ENCODE measurements at regions not wholly inside any gene's neighbourhood (a gene's known extent, or its start where the extent isn't known, plus 50 kb on each side); places are given as distances from the start of the nearest gene placed in this dataset.

GRCh38 chr11:92769112-92769511 is 200.3 kb upstream of the MTNR1B start:
- DNase-seq, result no peak
- Mint-ChIP-seq H3K4me3 (no peak overlapping the region), H3K4me1 (no peaks in the 10 kb centered on the region), H3K27ac (no peak overlapping the region), H3K27me3 (peaks cover 6% of the 10 kb centered on the region), H3K36me3 (ENCODE audit: low read depth) (no peaks in the 10 kb centered on the region), H3K9me3 (no peaks in the 10 kb centered on the region)
- CTCF ChIA-PET, result no interaction called here
- POLR2A ChIA-PET, result no interaction called here

GRCh38 chr11:92770419-92770818 is 199.0 kb upstream of the MTNR1B start:
- POLR2A ChIA-PET, result no interaction called here
- no peak for DNase-seq
- H3K36me3 Mint-ChIP-seq (ENCODE audit: low read depth), result no peaks in the 10 kb centered on the region
- CTCF ChIA-PET, result no interaction called here
- H3K9me3 Mint-ChIP-seq, result no peaks in the 10 kb centered on the region
- H3K27ac Mint-ChIP-seq, result no peak overlapping the region
- peaks cover 6% of the 10 kb centered on the region for H3K27me3 Mint-ChIP-seq
- no peak overlapping the region for H3K4me3 Mint-ChIP-seq
- no peaks in the 10 kb centered on the region for H3K4me1 Mint-ChIP-seq

GRCh38 chr11:92770981-92771380 is 198.5 kb upstream of the MTNR1B start:
- Mint-ChIP-seq H3K4me3 (no peak overlapping the region), H3K27me3 (peaks cover 6% of the 10 kb centered on the region), H3K9me3 (no peaks in the 10 kb centered on the region), H3K4me1 (no peaks in the 10 kb centered on the region), H3K36me3 (ENCODE audit: low read depth) (no peaks in the 10 kb centered on the region), H3K27ac (no peak overlapping the region)
- CTCF ChIA-PET, result no interaction called here
- DNase-seq, result no peak
- POLR2A ChIA-PET, result no interaction called here

- ChIA-PET CTCF (no interaction called here), POLR2A (no interaction called here)
- H3K4me1 Mint-ChIP-seq, result no peaks in the 10 kb centered on the region
- no peak overlapping the region for H3K4me3 Mint-ChIP-seq
- H3K36me3 Mint-ChIP-seq (ENCODE audit: low read depth), result no peaks in the 10 kb centered on the region
- H3K27ac Mint-ChIP-seq, result no peak overlapping the region
- H3K9me3 Mint-ChIP-seq, result no peaks in the 10 kb centered on the region
- peaks cover 4% of the 10 kb centered on the region for H3K27me3 Mint-ChIP-seq
- no peak for DNase-seq
These were observed 197.8 kb upstream of the MTNR1B start for GRCh38 chr11:92771701-92772100.

- no peak for DNase-seq
- CTCF ChIA-PET, result interaction anchor here (1.3 kb wide), 1 partner anchor 9 kb away, joined by 3 read pairs; no protein-coding TSS in a partner anchor
- Mint-ChIP-seq H3K9me3 (no peaks in the 10 kb centered on the region), H3K4me1 (no peaks in the 10 kb centered on the region), H3K36me3 (ENCODE audit: low read depth) (no peaks in the 10 kb centered on the region), H3K4me3 (no peak overlapping the region), H3K27me3 (no peaks in the 10 kb centered on the region), H3K27ac (no peak overlapping the region)
- POLR2A ChIA-PET, result no interaction called here
These were observed 194.3 kb upstream of the MTNR1B start for GRCh38 chr11:92775003-92775676.

GRCh38 chr11:92776676-92777075 is 192.8 kb upstream of the MTNR1B start:
- Mint-ChIP-seq H3K9me3 (no peaks in the 10 kb centered on the region), H3K27ac (no peak overlapping the region), H3K36me3 (ENCODE audit: low read depth) (no peaks in the 10 kb centered on the region), H3K27me3 (no peaks in the 10 kb centered on the region), H3K4me3 (no peak overlapping the region), H3K4me1 (no peaks in the 10 kb centered on the region)
- ChIA-PET POLR2A (no interaction called here), CTCF (no interaction called here)
- no peak for DNase-seq

- ChIA-PET POLR2A (no interaction called here), CTCF (no interaction called here)
- Mint-ChIP-seq H3K4me1 (no peaks in the 10 kb centered on the region), H3K27ac (no peak overlapping the region), H3K27me3 (peaks cover 2% of the 10 kb centered on the region), H3K9me3 (no peaks in the 10 kb centered on the region), H3K36me3 (ENCODE audit: low read depth) (no peaks in the 10 kb centered on the region), H3K4me3 (no peak overlapping the region)
- DNase-seq, result no peak
These were observed 189.7 kb upstream of the MTNR1B start for GRCh38 chr11:92779746-92780145.

GRCh38 chr11:92781151-92781550 is 188.3 kb upstream of the MTNR1B start:
- no peak for DNase-seq
- ChIA-PET POLR2A (no interaction called here), CTCF (no interaction called here)
- Mint-ChIP-seq H3K27me3 (peaks cover 2% of the 10 kb centered on the region), H3K4me3 (no peak overlapping the region), H3K9me3 (no peaks in the 10 kb centered on the region), H3K36me3 (ENCODE audit: low read depth) (no peaks in the 10 kb centered on the region), H3K4me1 (no peaks in the 10 kb centered on the region), H3K27ac (no peak overlapping the region)

GRCh38 chr11:92782806-92783205 is 186.6 kb upstream of the MTNR1B start:
- ChIA-PET CTCF (no interaction called here), POLR2A (no interaction called here)
- H3K4me1 Mint-ChIP-seq, result no peaks in the 10 kb centered on the region
- H3K27me3 Mint-ChIP-seq, result peaks cover 2% of the 10 kb centered on the region
- no peak overlapping the region for H3K27ac Mint-ChIP-seq
- no peak for DNase-seq
- H3K36me3 Mint-ChIP-seq (ENCODE audit: low read depth), result no peaks in the 10 kb centered on the region
- H3K4me3 Mint-ChIP-seq, result no peak overlapping the region
- H3K9me3 Mint-ChIP-seq, result no peaks in the 10 kb centered on the region

GRCh38 chr11:92784331-92784730 is 185.1 kb upstream of the MTNR1B start:
- Mint-ChIP-seq H3K36me3 (ENCODE audit: low read depth) (no peaks in the 10 kb centered on the region), H3K27ac (no peak overlapping the region), H3K4me1 (no peaks in the 10 kb centered on the region), H3K4me3 (no peak overlapping the region), H3K27me3 (peaks cover 2% of the 10 kb centered on the region), H3K9me3 (no peaks in the 10 kb centered on the region)
- ChIA-PET POLR2A (no interaction called here), CTCF (interaction anchor here (0.8 kb wide), 1 partner anchor 10 kb away, joined by 3 read pairs; no protein-coding TSS in a partner anchor)
- no peak for DNase-seq

GRCh38 chr11:92787638-92788037 is 181.8 kb upstream of the MTNR1B start:
- CTCF ChIA-PET, result no interaction called here
- Mint-ChIP-seq H3K4me3 (no peak overlapping the region), H3K36me3 (ENCODE audit: low read depth) (no peaks in the 10 kb centered on the region), H3K27ac (no peak overlapping the region), H3K4me1 (no peaks in the 10 kb centered on the region), H3K9me3 (no peaks in the 10 kb centered on the region), H3K27me3 (peaks cover 2% of the 10 kb centered on the region)
- POLR2A ChIA-PET, result no interaction called here
- DNase-seq, result no peak

- no peak for DNase-seq
- no peak overlapping the region for H3K4me3 Mint-ChIP-seq
- POLR2A ChIA-PET, result no interaction called here
- CTCF ChIA-PET, result no interaction called here
- no peaks in the 10 kb centered on the region for H3K4me1 Mint-ChIP-seq
- H3K36me3 Mint-ChIP-seq (ENCODE audit: low read depth), result no peaks in the 10 kb centered on the region
- H3K27ac Mint-ChIP-seq, result no peak overlapping the region
- H3K9me3 Mint-ChIP-seq, result no peaks in the 10 kb centered on the region
- H3K27me3 Mint-ChIP-seq, result no peaks in the 10 kb centered on the region
These were observed 179.7 kb upstream of the MTNR1B start for GRCh38 chr11:92789761-92790160.

GRCh38 chr11:92790366-92790765 is 179.1 kb upstream of the MTNR1B start:
- Mint-ChIP-seq H3K4me3 (no peak overlapping the region), H3K27ac (no peak overlapping the region), H3K27me3 (no peaks in the 10 kb centered on the region), H3K9me3 (no peaks in the 10 kb centered on the region), H3K4me1 (no peaks in the 10 kb centered on the region), H3K36me3 (ENCODE audit: low read depth) (no peaks in the 10 kb centered on the region)
- POLR2A ChIA-PET, result no interaction called here
- CTCF ChIA-PET, result no interaction called here
- DNase-seq, result no peak

GRCh38 chr11:92790926-92791616 is 178.4 kb upstream of the MTNR1B start:
- POLR2A ChIA-PET, result no interaction called here
- no peak overlapping the region for H3K4me3 Mint-ChIP-seq
- H3K27me3 Mint-ChIP-seq, result no peaks in the 10 kb centered on the region
- H3K4me1 Mint-ChIP-seq, result no peaks in the 10 kb centered on the region
- no peak for DNase-seq
- CTCF ChIA-PET, result no interaction called here
- no peaks in the 10 kb centered on the region for H3K36me3 Mint-ChIP-seq (ENCODE audit: low read depth)
- no peak overlapping the region for H3K27ac Mint-ChIP-seq
- H3K9me3 Mint-ChIP-seq, result no peaks in the 10 kb centered on the region
